ENCODE measurements at regions not wholly inside any gene's neighbourhood (a gene's known extent, or its start where the extent isn't known, plus 50 kb on each side); places are given as distances from the start of the nearest gene placed in this dataset.

- no peak for TF ChIP-seq EZH2 (IDR thresholded peaks at IDR 0.05; ENCODE audit: borderline replicate concordance, insufficient read depth, low read depth, low read length, poor library complexity, severe bottlenecking)
- no peak for TF ChIP-seq CTCF (IDR thresholded peaks at IDR 0.05)
- H3K79me2 ChIP-seq (ENCODE audit: control insufficient read depth, insufficient read depth, low read length) = no peaks in the 10 kb centered on the region
- POLR2A ChIA-PET = no interaction called here
- no peak overlapping the region for H3K9ac ChIP-seq (ENCODE audit: low read length)
- ATAC-seq (ENCODE audit: low read depth) = no peak
- no peak overlapping the region for H3K4me3 ChIP-seq (ENCODE audit: control extremely low read depth in 1 of 5, extremely low read depth in 1 of 5, insufficient read depth in 1 of 5, low read depth in 2 of 5, low read length in 4 of 5)
- intact Hi-C loops (cut with micrococcal nuclease) = no loop called here
- H3K4me1 Mint-ChIP-seq = no peaks in the 10 kb centered on the region
- H3K9me3 Mint-ChIP-seq (ENCODE audit: insufficient read depth) = no peaks in the 10 kb centered on the region
- CTCF ChIA-PET = interaction anchor here (1.0 to 4.3 kb wide), 2 partner anchors 13 to 57 kb away, joined by 3 to 23 read pairs; no protein-coding TSS in a partner anchor
- no peaks in the 10 kb centered on the region for H3K27me3 Mint-ChIP-seq
- no peak overlapping the region for H2AFZ ChIP-seq (ENCODE audit: insufficient read depth, low read depth, low read length, poor library complexity, severe bottlenecking)
- DNase-seq = no peak
- H3K4me2 ChIP-seq (replicated peaks; ENCODE audit: low read depth, low read length, poor library complexity, severe bottlenecking) = no peak overlapping the region
- no peak overlapping the region for H3K27ac ChIP-seq (ENCODE audit: low read length in 2 of 2)
- H4K20me1 ChIP-seq (ENCODE audit: control insufficient read depth, insufficient read depth, low read length, poor library complexity, severe bottlenecking) = no peaks in the 10 kb centered on the region
- no CpG with 5 or more reads among the region's 2 CpGs for WGBS (ENCODE audit: insufficient coverage)
- H3K27me3 ChIP-seq (replicated peaks in 1 of 4; ENCODE audit: control extremely low read depth in 1 of 4, control insufficient read depth in 3 of 4, insufficient read depth in 4 of 4, low read length in 3 of 4) = peaks cover 0 to 3% (median 0%) of the 10 kb centered on the region in 4 experiments
- no peaks in the 10 kb centered on the region for H3K9me3 ChIP-seq (ENCODE audit: control extremely low read depth in 1 of 3, control insufficient read depth in 2 of 3, insufficient read depth in 1 of 3, low read length in 2 of 3)
- no peak overlapping the region for H3K4me3 Mint-ChIP-seq
- no peaks in the 10 kb centered on the region for H3K4me1 ChIP-seq (ENCODE audit: control insufficient read depth in 2 of 2, insufficient read depth in 2 of 2, low read length in 2 of 2)
- H3K36me3 ChIP-seq (replicated peaks in 1 of 2; ENCODE audit: control extremely low read depth in 1 of 2, control insufficient read depth in 1 of 2, extremely low read depth in 1 of 2, insufficient read depth in 2 of 2, low read length in 1 of 2) = no peaks in the 10 kb centered on the region
- no peak overlapping the region for H3K27ac Mint-ChIP-seq
Observed at GRCh38 chr1:110265186-110265585, 55.1 kb downstream of the KCNC4 start.

- H3K27ac ChIP-seq (ENCODE audit: low read length in 2 of 2) = no peak overlapping the region
- H3K27ac Mint-ChIP-seq = no peak overlapping the region
- CTCF ChIA-PET = interaction anchor here (0.9 kb wide), 1 partner anchor 59 kb away, joined by 5 read pairs; no protein-coding TSS in a partner anchor
- no peak overlapping the region for H3K9ac ChIP-seq (ENCODE audit: low read length)
- no peaks in the 10 kb centered on the region for H3K9me3 ChIP-seq (ENCODE audit: control extremely low read depth in 1 of 3, control insufficient read depth in 2 of 3, insufficient read depth in 1 of 3, low read length in 2 of 3)
- H3K4me2 ChIP-seq (replicated peaks; ENCODE audit: low read depth, low read length, poor library complexity, severe bottlenecking) = no peak overlapping the region
- H3K27me3 Mint-ChIP-seq = no peaks in the 10 kb centered on the region
- H3K9me3 Mint-ChIP-seq (ENCODE audit: insufficient read depth) = no peaks in the 10 kb centered on the region
- ATAC-seq (ENCODE audit: low read depth) (no peak), DNase-seq (no peak)
- H4K20me1 ChIP-seq (ENCODE audit: control insufficient read depth, insufficient read depth, low read length, poor library complexity, severe bottlenecking) = no peaks in the 10 kb centered on the region
- 96% methylated on average over 2 of the region's 4 CpGs for WGBS (ENCODE audit: insufficient coverage)
- H3K4me1 Mint-ChIP-seq = no peaks in the 10 kb centered on the region
- POLR2A ChIA-PET = no interaction called here
- H3K79me2 ChIP-seq (ENCODE audit: control insufficient read depth, insufficient read depth, low read length) = no peaks in the 10 kb centered on the region
- intact Hi-C loops (cut with micrococcal nuclease) = no loop called here
- H3K36me3 ChIP-seq (replicated peaks in 1 of 2; ENCODE audit: control extremely low read depth in 1 of 2, control insufficient read depth in 1 of 2, extremely low read depth in 1 of 2, insufficient read depth in 2 of 2, low read length in 1 of 2) = no peaks in the 10 kb centered on the region
- no peaks in the 10 kb centered on the region for H3K4me1 ChIP-seq (ENCODE audit: control insufficient read depth in 2 of 2, insufficient read depth in 2 of 2, low read length in 2 of 2)
- H3K4me3 ChIP-seq (ENCODE audit: control extremely low read depth in 1 of 5, extremely low read depth in 1 of 5, insufficient read depth in 1 of 5, low read depth in 2 of 5, low read length in 4 of 5) = no peak overlapping the region
- no peak overlapping the region for H3K4me3 Mint-ChIP-seq
- H2AFZ ChIP-seq (ENCODE audit: insufficient read depth, low read depth, low read length, poor library complexity, severe bottlenecking) = no peak overlapping the region
- no peak for TF ChIP-seq CTCF (IDR thresholded peaks at IDR 0.05)
- TF ChIP-seq EZH2 (IDR thresholded peaks at IDR 0.05; ENCODE audit: borderline replicate concordance, insufficient read depth, low read depth, low read length, poor library complexity, severe bottlenecking) = no peak
- H3K27me3 ChIP-seq (replicated peaks in 1 of 4; ENCODE audit: control extremely low read depth in 1 of 4, control insufficient read depth in 3 of 4, insufficient read depth in 4 of 4, low read length in 3 of 4) = peaks cover 0 to 3% (median 0%) of the 10 kb centered on the region in 4 experiments
Observed at GRCh38 chr1:110266834-110267233, 56.7 kb downstream of the KCNC4 start.
